ENCODE measurements at regions not wholly inside any gene's neighbourhood (a gene's known extent, or its start where the extent isn't known, plus 50 kb on each side); places are given as distances from the start of the nearest gene placed in this dataset.

GRCh38 chr15:38829086-38829485 lies 264.5 kb upstream of the RASGRP1 start:
- H4K20me1 ChIP-seq (ENCODE audit: low read depth, low read length): no peaks in the 10 kb centered on the region

GRCh38 chr15:38842226-38842625 lies 277.6 kb upstream of the RASGRP1 start:
- TF ChIP-seq EZH2phosphoT487 (conservative IDR thresholded peaks at IDR 0.05; ENCODE audit: low read length) (no peak), CTCF (IDR thresholded peaks at IDR 0.05; ENCODE audit: insufficient read depth, low read length, poor library complexity, severe bottlenecking) (no peak)
- Histone ChIP-seq H3F3A (ENCODE audit: insufficient read depth) (no peaks in the 10 kb centered on the region), H3K27me3 (ENCODE audit: low read length) (no peaks in the 10 kb centered on the region), H3K4me2 (ENCODE audit: low read depth, low read length, poor library complexity, severe bottlenecking) (no peak overlapping the region), H3K27ac (ENCODE audit: low read depth, low read length) (no peak overlapping the region), H2AFZ (ENCODE audit: low read depth, low read length, severe bottlenecking) (no peak overlapping the region), H3K79me2 (ENCODE audit: insufficient read depth, low read length) (no peaks in the 10 kb centered on the region), H3K9ac (ENCODE audit: low read length) (no peak overlapping the region), H3K9me2 (replicated peaks; ENCODE audit: insufficient read depth, low read length) (no peaks in the 10 kb centered on the region), H3K9me3 (ENCODE audit: insufficient read depth, low read length) (no peaks in the 10 kb centered on the region), H4K20me1 (ENCODE audit: low read depth, low read length) (no peaks in the 10 kb centered on the region), H3K36me3 (ENCODE audit: low read length) (no peaks in the 10 kb centered on the region), H3K4me3 (ENCODE audit: insufficient read depth, low read length, poor library complexity, severe bottlenecking) (no peak overlapping the region)

More at GRCh38 chr15:38829086-38829485, 264.5 kb upstream of the RASGRP1 start:
- no peak overlapping the region for H3K9ac ChIP-seq (ENCODE audit: low read length)
- no peaks in the 10 kb centered on the region for H3K27me3 ChIP-seq (ENCODE audit: low read length)
- H2AFZ ChIP-seq (ENCODE audit: low read depth, low read length, severe bottlenecking): no peak overlapping the region
- H3K4me2 ChIP-seq (ENCODE audit: low read depth, low read length, poor library complexity, severe bottlenecking): no peak overlapping the region
- H3K4me3 ChIP-seq (ENCODE audit: insufficient read depth, low read length, poor library complexity, severe bottlenecking): no peak overlapping the region
- H3K79me2 ChIP-seq (ENCODE audit: insufficient read depth, low read length): no peaks in the 10 kb centered on the region
- TF ChIP-seq CTCF (IDR thresholded peaks at IDR 0.05; ENCODE audit: insufficient read depth, low read length, poor library complexity, severe bottlenecking): no peak
- no peak for TF ChIP-seq EZH2phosphoT487 (conservative IDR thresholded peaks at IDR 0.05; ENCODE audit: low read length)
- H3F3A ChIP-seq (ENCODE audit: insufficient read depth): no peaks in the 10 kb centered on the region
- H3K36me3 ChIP-seq (ENCODE audit: low read length): no peaks in the 10 kb centered on the region
- H3K9me2 ChIP-seq (replicated peaks; ENCODE audit: insufficient read depth, low read length): no peaks in the 10 kb centered on the region
- no peak overlapping the region for H3K27ac ChIP-seq (ENCODE audit: low read depth, low read length)
- no peaks in the 10 kb centered on the region for H3K9me3 ChIP-seq (ENCODE audit: insufficient read depth, low read length)

- H3K27ac ChIP-seq (ENCODE audit: low read depth, low read length): no peak overlapping the region
Observed at GRCh38 chr15:38843051-38843501, 278.5 kb upstream of the RASGRP1 start.

More at GRCh38 chr15:38843051-38843501, 278.5 kb upstream of the RASGRP1 start:
- no peaks in the 10 kb centered on the region for H3K36me3 ChIP-seq (ENCODE audit: low read length)
- H3F3A ChIP-seq (ENCODE audit: insufficient read depth): no peaks in the 10 kb centered on the region
- H3K4me2 ChIP-seq (ENCODE audit: low read depth, low read length, poor library complexity, severe bottlenecking): no peak overlapping the region
- H3K27me3 ChIP-seq (ENCODE audit: low read length): no peaks in the 10 kb centered on the region
- H3K4me3 ChIP-seq (ENCODE audit: insufficient read depth, low read length, poor library complexity, severe bottlenecking): no peak overlapping the region
- H2AFZ ChIP-seq (ENCODE audit: low read depth, low read length, severe bottlenecking): no peak overlapping the region
- no peaks in the 10 kb centered on the region for H3K9me2 ChIP-seq (replicated peaks; ENCODE audit: insufficient read depth, low read length)
- no peak for TF ChIP-seq EZH2phosphoT487 (conservative IDR thresholded peaks at IDR 0.05; ENCODE audit: low read length)
- no peak for TF ChIP-seq CTCF (IDR thresholded peaks at IDR 0.05; ENCODE audit: insufficient read depth, low read length, poor library complexity, severe bottlenecking)
- no peaks in the 10 kb centered on the region for H4K20me1 ChIP-seq (ENCODE audit: low read depth, low read length)
- H3K9ac ChIP-seq (ENCODE audit: low read length): no peak overlapping the region
- H3K9me3 ChIP-seq (ENCODE audit: insufficient read depth, low read length): no peaks in the 10 kb centered on the region
- no peaks in the 10 kb centered on the region for H3K79me2 ChIP-seq (ENCODE audit: insufficient read depth, low read length)

Measured in SU-DHL-6 (cell line).